ENCODE measurements at regions not wholly inside any gene's neighbourhood (a gene's known extent, or its start where the extent isn't known, plus 50 kb on each side); places are given as distances from the start of the nearest gene placed in this dataset.

- Histone ChIP-seq H3K27ac (ENCODE audit: low read depth, low read length) (no peak overlapping the region), H3K9me3 (ENCODE audit: insufficient read depth, low read length) (no peaks in the 10 kb centered on the region), H3K9me2 (replicated peaks; ENCODE audit: insufficient read depth, low read length) (no peaks in the 10 kb centered on the region), H3K79me2 (ENCODE audit: insufficient read depth, low read length) (no peaks in the 10 kb centered on the region), H3K9ac (ENCODE audit: low read length) (no peak overlapping the region), H2AFZ (ENCODE audit: low read depth, low read length, severe bottlenecking) (no peak overlapping the region), H4K20me1 (ENCODE audit: low read depth, low read length) (no peaks in the 10 kb centered on the region), H3K27me3 (ENCODE audit: low read length) (no peaks in the 10 kb centered on the region), H3F3A (ENCODE audit: insufficient read depth) (no peaks in the 10 kb centered on the region), H3K4me3 (ENCODE audit: insufficient read depth, low read length, poor library complexity, severe bottlenecking) (no peak overlapping the region), H3K36me3 (ENCODE audit: low read length) (no peaks in the 10 kb centered on the region), H3K4me2 (ENCODE audit: low read depth, low read length, poor library complexity, severe bottlenecking) (no peak overlapping the region)
- TF ChIP-seq CTCF (IDR thresholded peaks at IDR 0.05; ENCODE audit: insufficient read depth, low read length, poor library complexity, severe bottlenecking) = no peak
- no peak for TF ChIP-seq EZH2phosphoT487 (conservative IDR thresholded peaks at IDR 0.05; ENCODE audit: low read length)
Observed at GRCh38 chr7:35437619-35438275, 183.8 kb upstream of the TBX20 start.

GRCh38 chr7:35436452-35436851 is 182.6 kb upstream of the TBX20 start:
- Histone ChIP-seq H3K27me3 (ENCODE audit: low read length) (no peaks in the 10 kb centered on the region), H3K4me2 (ENCODE audit: low read depth, low read length, poor library complexity, severe bottlenecking) (no peak overlapping the region), H3K9ac (ENCODE audit: low read length) (no peak overlapping the region), H3K36me3 (ENCODE audit: low read length) (no peaks in the 10 kb centered on the region), H3K9me2 (replicated peaks; ENCODE audit: insufficient read depth, low read length) (no peaks in the 10 kb centered on the region), H3K27ac (ENCODE audit: low read depth, low read length) (no peak overlapping the region), H2AFZ (ENCODE audit: low read depth, low read length, severe bottlenecking) (no peak overlapping the region), H3K9me3 (ENCODE audit: insufficient read depth, low read length) (no peaks in the 10 kb centered on the region), H3F3A (ENCODE audit: insufficient read depth) (no peaks in the 10 kb centered on the region), H3K4me3 (ENCODE audit: insufficient read depth, low read length, poor library complexity, severe bottlenecking) (no peak overlapping the region), H4K20me1 (ENCODE audit: low read depth, low read length) (no peaks in the 10 kb centered on the region), H3K79me2 (ENCODE audit: insufficient read depth, low read length) (no peaks in the 10 kb centered on the region)
- no peak for TF ChIP-seq EZH2phosphoT487 (conservative IDR thresholded peaks at IDR 0.05; ENCODE audit: low read length)
- TF ChIP-seq CTCF (IDR thresholded peaks at IDR 0.05; ENCODE audit: insufficient read depth, low read length, poor library complexity, severe bottlenecking) = no peak

- Histone ChIP-seq H3K79me2 (ENCODE audit: insufficient read depth, low read length) (no peaks in the 10 kb centered on the region), H2AFZ (ENCODE audit: low read depth, low read length, severe bottlenecking) (no peak overlapping the region), H3K36me3 (ENCODE audit: low read length) (no peaks in the 10 kb centered on the region), H3K9ac (ENCODE audit: low read length) (no peak overlapping the region), H3K4me3 (ENCODE audit: insufficient read depth, low read length, poor library complexity, severe bottlenecking) (no peak overlapping the region), H3F3A (ENCODE audit: insufficient read depth) (no peaks in the 10 kb centered on the region), H4K20me1 (ENCODE audit: low read depth, low read length) (no peaks in the 10 kb centered on the region), H3K27me3 (ENCODE audit: low read length) (no peaks in the 10 kb centered on the region), H3K9me3 (ENCODE audit: insufficient read depth, low read length) (peaks cover 4% of the 10 kb centered on the region; the same call in 1 of the 2 replicates), H3K9me2 (replicated peaks; ENCODE audit: insufficient read depth, low read length) (no peaks in the 10 kb centered on the region), H3K4me2 (ENCODE audit: low read depth, low read length, poor library complexity, severe bottlenecking) (no peak overlapping the region), H3K27ac (ENCODE audit: low read depth, low read length) (no peak overlapping the region)
- peak; percentile 88 for TF ChIP-seq CTCF (IDR thresholded peaks at IDR 0.05; ENCODE audit: insufficient read depth, low read length, poor library complexity, severe bottlenecking)
- no peak for TF ChIP-seq EZH2phosphoT487 (conservative IDR thresholded peaks at IDR 0.05; ENCODE audit: low read length)
Observed at GRCh38 chr7:35430547-35431153, 176.8 kb upstream of the TBX20 start.

All from SU-DHL-6 (cell line).